ENCODE measurements at regions not wholly inside any gene's neighbourhood (a gene's known extent, or its start where the extent isn't known, plus 50 kb on each side); places are given as distances from the start of the nearest gene placed in this dataset.

- no peak for TF ChIP-seq POLR2A (IDR thresholded peaks at IDR 0.05; ENCODE audit: low read length)
- TF ChIP-seq GATA1 (IDR thresholded peaks at IDR 0.05; ENCODE audit: low read depth, low read length): no peak
Observed at GRCh38 chr1:56106531-56107274, 472.7 kb downstream of the PLPP3 start.

All from erythroblast (primary cell).